Thyroid gland (tissue), 4 donors: ENCODE measurements at regions not wholly inside any gene's neighbourhood (a gene's known extent, or its start where the extent isn't known, plus 50 kb on each side); places are given as distances from the start of the nearest gene placed in this dataset.

ENCODE experiments used
- CTCF ChIP-seq, 6 experiments: fragments of 200-600 bp in 3 of 6; fragments of 450-650 bp in 3 of 6; sonication (generic) in 3 of 6; IDR thresholded peaks; one replicate each; pipeline ENCODE4 v1.5.1; 2016 to 2019; ENCODE audit warnings: antibody characterized with exemption in 6 of 6, mild to moderate bottlenecking in 2 of 6, inconsistent platforms in 1 of 6, moderate library complexity in 1 of 6
- POLR2A ChIP-seq, 2 donors: fragments of 450-650 bp; IDR thresholded peaks; one replicate each; pipeline ENCODE4 v1.6.1; 2017; ENCODE audit warnings: antibody characterized with exemption in 2 of 2, mild to moderate bottlenecking in 2 of 2, moderate library complexity in 1 of 2

GRCh38 chr6:67775333-67775732 is 859.7 kb upstream of the ADGRB3 start:
- TF ChIP-seq POLR2A (IDR thresholded peaks at IDR 0.05) (no peak), CTCF (IDR thresholded peaks at IDR 0.05) (no peak)
